IMR-90 (cell line): ENCODE measurements at regions not wholly inside any gene's neighbourhood (a gene's known extent, or its start where the extent isn't known, plus 50 kb on each side); places are given as distances from the start of the nearest gene placed in this dataset.

ENCODE experiments used
- ATAC-seq: fragments of 200-7000 bp; cut with Tn5 transposase; 2 replicates; pipeline ENCODE4 v1.9.1; 2020; ENCODE audit warnings: low read depth, mild to moderate bottlenecking, moderate library complexity
- BruUV-seq: library from RNA; stranded (reverse); fragments of 400-500 nt; replicated peaks from 2 replicates; lab custom pipeline; 2021; lab: Mats Ljungman, UMichigan
- CTCF ChIA-PET: fragments of 300-600 bp; formaldehyde crosslinking; extraction: SDS; loops from one replicate; lab custom pipeline; 2021; ENCODE audit warnings: antibody characterized with exemption; lab: Yijun Ruan, JAX
- POLR2A ChIA-PET: fragments of 300-600 bp; sonication (Branson Sonifier 250); formaldehyde crosslinking; loops from one replicate; lab custom pipeline; 2022; ENCODE audit warnings: antibody characterized with exemption; ENCODE audit not compliant: unreplicated experiment; lab: Charles Lee
- DNase-seq: peaks from one replicate; pipeline ENCODE4 v3.0.0; 2013
- H2AFZ ChIP-seq: replicated peaks from 2 replicates; pipeline ENCODE3; 2013; ENCODE audit warnings: low read length, mild to moderate bottlenecking; ENCODE audit not compliant: poor library complexity
- H2AK5ac ChIP-seq: 2 replicates; pipeline ENCODE4 v1.6.1; 2013; ENCODE audit warnings: low read depth, low read length, inconsistent platforms
- H2AK9ac ChIP-seq: replicated peaks from 2 replicates; pipeline ENCODE3; 2013; ENCODE audit warnings: mild to moderate bottlenecking, low read depth, low read length, moderate library complexity; ENCODE audit not compliant: poor library complexity
- H2BK120ac ChIP-seq: 2 replicates; pipeline ENCODE4 v1.6.1; 2013; ENCODE audit warnings: low read depth, low read length, inconsistent platforms
- H2BK15ac ChIP-seq: 3 replicates; pipeline ENCODE4 v1.6.1; 2013; ENCODE audit warnings: low read depth, low read length, inconsistent platforms
- H2BK20ac ChIP-seq: 2 replicates; pipeline ENCODE4 v1.6.1; 2013; ENCODE audit warnings: low read depth, mild to moderate bottlenecking, inconsistent platforms, low read length, moderate library complexity
- H2BK5ac ChIP-seq: 2 replicates; pipeline ENCODE4 v1.6.1; 2013; ENCODE audit warnings: mild to moderate bottlenecking, low read depth, low read length, inconsistent platforms; ENCODE audit not compliant: poor library complexity, severe bottlenecking
- H3K14ac ChIP-seq: replicated peaks from 2 replicates; pipeline ENCODE4 v1.6.1; 2013; ENCODE audit warnings: low read depth, low read length, inconsistent platforms
- H3K18ac ChIP-seq: 2 replicates; pipeline ENCODE4 v1.6.1; 2013; ENCODE audit warnings: low read depth, low read length, control low read depth
- H3K23ac ChIP-seq: 2 replicates; pipeline ENCODE4 v1.6.1; 2013; ENCODE audit warnings: low read depth, low read length, inconsistent platforms
- H3K27ac ChIP-seq: 2 replicates; pipeline ENCODE4 v1.5.1; 2013; ENCODE audit warnings: mild to moderate bottlenecking, control low read depth, low read length; ENCODE audit not compliant: insufficient read depth
- H3K27me3 ChIP-seq: 2 replicates; pipeline ENCODE4 v1.6.1; 2013; ENCODE audit warnings: low read length; ENCODE audit not compliant: control insufficient read depth, insufficient read depth
- H3K36me3 ChIP-seq: 2 replicates; pipeline ENCODE4 v1.6.1; 2013; ENCODE audit warnings: low read length, mixed read lengths; ENCODE audit not compliant: control insufficient read depth, insufficient read depth
- H3K4ac ChIP-seq: 2 replicates; pipeline ENCODE4 v1.6.1; 2013; ENCODE audit warnings: low read depth, low read length, inconsistent platforms
- H3K4me1 ChIP-seq: 2 replicates; pipeline ENCODE4 v1.6.1; 2013; ENCODE audit warnings: low read length, mixed read lengths; ENCODE audit not compliant: control insufficient read depth, insufficient read depth
- H3K4me2 ChIP-seq: 2 replicates; pipeline ENCODE4 v1.6.1; 2013; ENCODE audit warnings: low read depth, mild to moderate bottlenecking, control low read depth, low read length, moderate library complexity
- H3K4me3 ChIP-seq: 2 replicates; pipeline ENCODE4 v1.5.1; 2013; ENCODE audit warnings: low read depth, mild to moderate bottlenecking, control low read depth, low read length, moderate library complexity; ENCODE audit not compliant: insufficient read depth
- H3K56ac ChIP-seq: 2 replicates; pipeline ENCODE4 v1.6.1; 2013; ENCODE audit warnings: low read length, inconsistent platforms; ENCODE audit not compliant: insufficient read depth; ENCODE audit errors: extremely low read depth
- H3K79me1 ChIP-seq, 2 experiments: 2 replicates each; pipeline ENCODE4 v1.6.1; 2013; ENCODE audit warnings: low read length in 2 of 2, inconsistent platforms in 1 of 2, low read depth in 1 of 2
- H3K9ac ChIP-seq: 2 replicates; pipeline ENCODE4 v1.6.1; 2013; ENCODE audit warnings: low read depth, low read length, control low read depth
- H3K9me1 ChIP-seq: 2 replicates; pipeline ENCODE4 v1.6.1; 2013; ENCODE audit warnings: low read length, inconsistent platforms; ENCODE audit not compliant: insufficient read depth
- H3K9me3 ChIP-seq: 2 replicates; pipeline ENCODE4 v1.6.1; 2013; ENCODE audit warnings: low read length; ENCODE audit not compliant: control insufficient read depth, insufficient read depth
- H4K20me1 ChIP-seq: 2 replicates; pipeline ENCODE4 v1.6.1; 2013; ENCODE audit warnings: low read length, inconsistent platforms; ENCODE audit not compliant: insufficient read depth
- H4K5ac ChIP-seq: 2 replicates; pipeline ENCODE4 v1.6.1; 2013; ENCODE audit warnings: mild to moderate bottlenecking, low read depth, low read length, control low read depth
- H4K8ac ChIP-seq, 2 experiments: 2 replicates each; pipeline ENCODE4 v1.6.1; 2013; ENCODE audit warnings: low read depth in 2 of 2, low read length in 2 of 2, control low read depth in 1 of 2, inconsistent platforms in 1 of 2
- H4K91ac ChIP-seq: 2 replicates; pipeline ENCODE4 v1.6.1; 2013; ENCODE audit warnings: low read depth, low read length, inconsistent platforms; ENCODE audit not compliant: insufficient read depth
- BHLHE40 ChIP-seq: fragments of 150-350 bp; IDR thresholded peaks from 2 replicates; pipeline ENCODE4 v1.6.1; 2016; ENCODE audit warnings: mild to moderate bottlenecking, low read depth, low read length
- CEBPB ChIP-seq: IDR thresholded peaks from 2 replicates; pipeline ENCODE4 v1.6.1; 2012; ENCODE audit warnings: low read depth, low read length, improper control_type of control experiment
- CHD1 ChIP-seq: IDR thresholded peaks from 2 replicates; pipeline ENCODE4 v1.6.1; 2012; ENCODE audit warnings: low read depth, low read length, improper control_type of control experiment
- ELK1 ChIP-seq: fragments of 150-350 bp; IDR thresholded peaks from 2 replicates; pipeline ENCODE4 v1.6.1; 2016; ENCODE audit warnings: low read depth, mild to moderate bottlenecking, low read length, moderate library complexity, borderline replicate concordance
- MAFK ChIP-seq: IDR thresholded peaks from 2 replicates; pipeline ENCODE4 v1.6.1; 2012; ENCODE audit warnings: low read depth, low read length, improper control_type of control experiment
- MXI1 ChIP-seq: IDR thresholded peaks from 2 replicates; pipeline ENCODE4 v1.6.1; 2012; ENCODE audit warnings: low read depth, mild to moderate bottlenecking, low read length, moderate library complexity, borderline replicate concordance
- NFE2L2 ChIP-seq: fragments of 150-350 bp; IDR thresholded peaks from 2 replicates; pipeline ENCODE4 v1.6.1; 2016; ENCODE audit warnings: low read depth, mild to moderate bottlenecking, low read length
- POLR2A ChIP-seq: IDR thresholded peaks from 2 replicates; pipeline ENCODE4 v1.6.1; 2012; ENCODE audit warnings: mild to moderate bottlenecking, low read depth, low read length
- RAD21 ChIP-seq: IDR thresholded peaks from 2 replicates; pipeline ENCODE4 v1.6.1; 2012; ENCODE audit warnings: low read length, improper control_type of control experiment
- RCOR1 ChIP-seq: IDR thresholded peaks from 2 replicates; pipeline ENCODE4 v1.6.1; 2012; ENCODE audit warnings: mild to moderate bottlenecking, low read length, improper control_type of control experiment; ENCODE audit not compliant: insufficient replicate concordance
- RFX5 ChIP-seq: IDR thresholded peaks from 2 replicates; pipeline ENCODE4 v1.8.0; 2012; ENCODE audit warnings: low read depth, mild to moderate bottlenecking, low read length, moderate library complexity
- SMC3 ChIP-seq: fragments of 150-350 bp; IDR thresholded peaks from 2 replicates; pipeline ENCODE4 v1.6.1; 2016; ENCODE audit warnings: low read depth, mild to moderate bottlenecking, antibody characterized with exemption, low read length, moderate library complexity
- USF2 ChIP-seq: fragments of 150-350 bp; IDR thresholded peaks from 2 replicates; pipeline ENCODE4 v1.6.1; 2017; ENCODE audit warnings: mild to moderate bottlenecking, antibody characterized with exemption, low read length, low read depth
- WGBS, 2 experiments: methylation state at CpG; one replicate each; pipeline versions ENCODE4 v1.1.5 to v1.1.7; 2013; ENCODE audit warnings: missing lambda C conversion rate in 2 of 2; ENCODE audit not compliant: insufficient read length in 1 of 2; ENCODE audit errors: extremely low coverage in 2 of 2; 5-methylcytosine and 5-hydroxymethylcytosine counted together
- dilution Hi-C: fragments of 300-500 bp; cut with HindIII; formaldehyde crosslinking; loops from one replicate; pipeline ENCODE4 v1.14.3; 2018; ENCODE audit warnings: low sequenced_read_pairs; ENCODE audit not compliant: unreplicated experiment
- in situ Hi-C: fragments of 300-500 bp; cut with MboI; formaldehyde crosslinking; loops from 3 replicates; pipeline ENCODE4 v1.14.3; 2019; ENCODE audit warnings: low sequenced_read_pairs, inconsistent platforms, mixed read lengths
- intact Hi-C: fragments of 100-400 bp; cut with micrococcal nuclease; formaldehyde crosslinking; loops from 2 replicates; pipeline ENCODE4 v1.10.0; 2022

DNA sequence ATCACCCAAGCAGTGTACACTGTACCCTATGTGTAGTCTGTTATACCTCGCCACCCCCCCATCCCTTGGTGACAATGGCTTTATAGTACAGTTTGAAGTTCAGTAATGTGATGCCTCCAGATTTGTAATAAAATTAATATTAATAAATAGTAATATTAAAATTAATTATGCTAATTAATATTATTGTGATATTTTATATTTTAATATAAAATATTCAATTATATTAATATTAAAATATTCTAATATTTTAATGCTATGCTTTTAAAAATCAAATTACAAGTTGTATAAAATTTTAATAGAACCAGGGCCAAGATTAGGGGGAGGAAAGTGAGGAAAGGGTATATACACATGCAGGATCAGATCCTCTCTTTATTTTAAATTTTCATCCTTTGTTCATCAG, 147.7 kb upstream of the MAP3K1 start:
- DNase-seq (no peak), ATAC-seq (no peak)
- in situ Hi-C loops (no loop called here), intact Hi-C loops (no loop called here), dilution Hi-C loops (no loop called here)
- H4K5ac ChIP-seq, result no peak overlapping the region
- H3K79me1 ChIP-seq, result no peaks in the 10 kb centered on the region
- H2AK9ac ChIP-seq, result no peak overlapping the region
- no peak overlapping the region for H3K4ac ChIP-seq
- H2BK20ac ChIP-seq, result no peak overlapping the region
- no peak overlapping the region for H3K4me3 ChIP-seq
- H3K14ac ChIP-seq, result no peak overlapping the region
- H4K91ac ChIP-seq, result no peak overlapping the region
- no peak overlapping the region for H2BK120ac ChIP-seq
- no peak overlapping the region for H3K27ac ChIP-seq
- BruUV-seq, result no TSS peak
- H3K4me2 ChIP-seq, result no peak overlapping the region
- H3K56ac ChIP-seq, result no peak overlapping the region
- H4K20me1 ChIP-seq, result no peaks in the 10 kb centered on the region
- no CpG with 5 or more reads among the region's 1 CpG for WGBS, 2 experiments
- H2BK15ac ChIP-seq, result no peak overlapping the region
- no peak overlapping the region for H4K8ac ChIP-seq
- H3K27me3 ChIP-seq, result no peaks in the 10 kb centered on the region; the same call in 1 of the 2 replicates
- peaks cover 3% of the 10 kb centered on the region; the same call in 1 of the 2 replicates for H3K9me1 ChIP-seq
- H2BK5ac ChIP-seq, result no peak overlapping the region
- H3K9me3 ChIP-seq, result no peaks in the 10 kb centered on the region; the same call in 1 of the 2 replicates
- H3K18ac ChIP-seq, result no peak overlapping the region
- H2AFZ ChIP-seq, result no peak overlapping the region
- no peak overlapping the region for H3K23ac ChIP-seq
- ChIA-PET CTCF (no interaction called here), POLR2A (no interaction called here)
- H3K9ac ChIP-seq, result no peak overlapping the region
- no peak overlapping the region for H2AK5ac ChIP-seq
- no peaks in the 10 kb centered on the region for H3K36me3 ChIP-seq
- H3K4me1 ChIP-seq, result peaks cover 2% of the 10 kb centered on the region
- TF ChIP-seq NFE2L2 (no peak), MAFK (no peak), RAD21 (no peak), RCOR1 (no peak), MXI1 (no peak), CEBPB (no peak), RFX5 (no peak), POLR2A (no peak), BHLHE40 (no peak), SMC3 (no peak), USF2 (no peak), ELK1 (no peak), CHD1 (no peak)
